MV-4-11 (cell line): ENCODE measurements at regions not wholly inside any gene's neighbourhood (a gene's known extent, or its start where the extent isn't known, plus 50 kb on each side); places are given as distances from the start of the nearest gene placed in this dataset.

Experiments used
- DNase-seq: peaks from one replicate; lab custom pipeline; 2025; lab: John Stamatoyannopoulos, UW

GRCh38 chr20:1711826-1712601 lies 54.4 kb upstream of the SIRPG start:
- DNase-seq = no peak

GRCh38 chr20:1711266-1711665 lies 53.7 kb upstream of the SIRPG start:
- no peak for DNase-seq

GRCh38 chr20:1710484-1710883 lies 52.9 kb upstream of the SIRPG start:
- no peak for DNase-seq

GRCh38 chr20:1707588-1708449 lies 50.2 kb upstream of the SIRPG start:
- peak; percentile 69 for DNase-seq
